Anterior cingulate cortex (tissue), 58 donors: ENCODE measurements at regions not wholly inside any gene's neighbourhood (a gene's known extent, or its start where the extent isn't known, plus 50 kb on each side); places are given as distances from the start of the nearest gene placed in this dataset.

Experiments
- DNase-seq, 58 donors: peaks; one replicate each; lab custom pipeline; 2025; lab: John Stamatoyannopoulos, UW

DNA sequence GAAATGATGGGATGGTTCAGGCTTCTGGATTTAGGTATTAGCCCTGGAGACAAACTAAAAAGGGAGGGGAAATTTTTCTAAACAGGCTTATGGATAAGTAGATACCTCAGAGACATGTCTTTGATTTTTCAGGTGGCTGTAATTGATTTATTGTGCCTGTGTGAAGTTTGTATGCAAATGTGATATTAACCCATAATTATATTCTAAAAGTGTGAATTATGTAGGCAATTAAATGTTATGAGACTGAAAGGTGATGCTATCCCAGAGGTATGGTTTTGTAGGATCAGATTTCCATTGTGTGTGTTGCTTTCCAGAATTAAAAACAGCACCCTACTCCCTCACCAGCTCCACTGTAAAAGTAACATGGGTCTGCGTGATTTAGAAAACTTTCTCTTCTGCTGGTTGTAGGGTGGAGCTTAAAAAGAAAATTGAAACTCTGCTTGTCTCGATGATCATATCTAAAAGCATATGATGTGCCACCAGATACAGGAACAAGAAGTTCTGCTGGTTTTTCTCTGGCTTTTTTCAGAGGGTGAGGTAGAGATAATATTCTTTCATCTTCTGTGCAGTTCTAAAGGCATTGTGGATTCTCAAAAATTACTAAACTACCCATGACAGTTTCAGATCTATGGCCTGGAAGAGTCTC is 71.8 kb upstream of the TAF11L2 start:
- no peak for DNase-seq

DNA sequence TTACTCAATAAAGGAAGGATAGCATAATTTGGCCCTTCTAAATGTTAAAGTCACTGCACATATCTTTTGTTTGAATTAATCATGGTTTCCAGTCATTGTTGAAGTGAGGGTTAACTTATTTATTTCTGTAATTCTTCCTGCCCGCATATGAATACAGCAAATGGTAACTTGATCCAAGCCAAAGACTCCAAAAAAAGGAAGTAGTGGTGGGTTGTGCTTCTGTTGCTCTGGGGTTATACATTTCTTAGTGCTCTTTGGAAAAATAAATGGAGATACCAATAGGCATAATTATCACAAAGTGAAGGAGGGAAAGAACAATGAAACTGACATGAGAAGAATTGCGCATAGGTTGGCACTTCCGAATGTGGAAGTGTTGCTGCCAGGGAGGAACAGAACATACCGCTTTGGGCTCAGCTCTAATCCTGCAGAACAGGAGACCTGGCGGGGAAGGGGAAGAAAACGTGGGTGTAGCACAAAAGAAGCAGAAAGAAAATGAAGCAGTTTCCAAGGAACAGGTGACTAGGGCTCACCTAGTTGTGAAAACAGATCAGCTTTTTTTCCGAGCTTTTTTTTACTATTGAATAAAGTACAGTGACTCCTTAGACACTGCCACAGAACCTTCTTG is 69.7 kb upstream of the TAF11L2 start:
- peak in 2 of 58 donors; percentile 11 to 34 for DNase-seq

DNA sequence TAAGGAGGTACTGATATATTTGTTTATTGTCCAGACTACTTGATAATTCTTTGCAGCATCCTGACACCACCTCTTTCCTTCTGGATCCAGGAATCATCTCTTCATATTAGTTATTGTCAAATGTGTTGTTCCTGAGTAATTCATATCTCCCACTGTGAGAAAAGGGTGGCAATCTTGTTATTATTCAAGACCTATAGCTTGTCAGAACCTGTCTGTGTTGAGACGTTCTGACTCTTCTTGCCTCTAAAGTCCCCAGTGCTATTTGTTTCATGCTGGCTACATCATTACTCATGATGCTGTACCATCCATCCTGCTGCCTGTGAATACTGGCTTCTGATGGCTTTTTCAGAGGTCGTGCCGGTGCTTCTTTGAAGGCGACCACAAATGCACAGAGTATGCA is 68.7 kb upstream of the TAF11L2 start:
- DNase-seq = no peak

DNA sequence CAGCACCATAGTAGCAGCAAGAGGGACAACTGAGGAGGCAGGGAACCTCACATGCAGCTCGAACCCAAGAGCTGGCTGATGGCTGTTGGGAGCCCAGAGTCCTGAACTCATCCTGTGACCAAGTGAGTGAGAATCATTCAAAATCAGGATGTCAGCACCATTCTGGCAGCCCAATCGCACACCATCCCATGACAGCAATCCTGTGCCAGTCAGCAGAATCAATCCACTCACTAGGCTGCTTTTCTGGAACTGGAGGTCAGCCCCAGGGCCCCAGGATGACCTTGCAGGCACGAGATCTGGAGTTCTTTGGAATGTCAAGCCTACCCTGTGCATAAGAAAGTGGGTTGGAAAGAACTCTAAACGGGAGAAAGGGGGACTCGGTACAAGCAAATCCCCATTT is 67.8 kb upstream of the TAF11L2 start:
- DNase-seq = no peak

DNA sequence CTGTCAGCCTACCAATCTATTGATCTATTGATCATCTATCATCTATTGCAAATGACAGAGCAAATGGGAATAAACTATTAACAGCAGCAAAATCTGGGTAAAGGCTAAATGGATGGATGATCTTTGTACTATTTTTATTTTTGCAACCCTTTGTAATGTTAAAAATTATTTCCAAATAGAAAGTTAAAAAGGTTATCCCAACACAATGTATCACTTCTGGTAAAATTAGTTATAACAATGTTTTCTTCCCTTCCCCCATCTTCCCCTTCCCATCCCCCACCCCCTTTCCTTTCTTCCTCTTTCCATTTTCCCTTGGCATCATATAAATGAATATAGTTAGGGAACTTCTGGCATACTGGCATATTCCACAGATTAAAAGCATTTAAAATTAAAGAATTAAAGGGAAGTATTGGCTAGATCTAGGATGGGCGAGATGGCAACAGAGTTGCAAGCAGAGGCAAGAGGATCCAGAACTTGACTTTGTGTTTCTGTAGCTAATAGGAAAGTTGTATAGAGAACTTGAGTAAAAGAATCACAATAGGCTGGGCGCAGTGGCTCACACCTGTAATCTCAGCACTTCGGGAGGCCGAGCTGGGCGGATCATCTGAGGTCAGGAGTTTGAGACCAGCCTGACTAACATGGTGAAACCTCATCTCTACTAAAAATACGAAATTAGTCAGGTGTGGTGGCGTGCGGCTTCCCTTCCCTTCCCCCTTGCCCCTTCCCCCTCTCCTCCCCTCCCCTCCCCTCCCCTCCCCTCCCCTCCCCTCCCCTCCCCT is 66.6 kb upstream of the TAF11L2 start:
- DNase-seq = no peak

DNA sequence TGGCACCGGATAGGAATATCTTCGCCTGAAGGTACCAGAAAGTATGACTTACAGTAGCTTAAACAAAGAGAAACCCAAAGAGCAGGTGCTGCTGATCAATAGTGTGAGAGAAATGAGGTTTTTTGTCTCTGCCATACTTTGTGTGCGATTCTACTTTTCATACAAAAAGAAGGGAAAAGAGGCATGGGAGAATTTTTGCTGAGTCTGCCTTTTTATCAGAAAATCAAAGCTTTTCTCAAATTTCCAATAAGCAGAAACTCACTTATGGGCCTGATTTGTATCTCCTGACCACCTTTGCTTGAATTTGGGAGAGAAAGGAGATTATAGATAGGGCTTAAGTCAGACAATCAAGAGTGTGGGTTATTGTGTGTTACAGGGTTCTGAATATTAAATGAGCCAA is 65.5 kb upstream of the TAF11L2 start:
- DNase-seq = no peak

DNA sequence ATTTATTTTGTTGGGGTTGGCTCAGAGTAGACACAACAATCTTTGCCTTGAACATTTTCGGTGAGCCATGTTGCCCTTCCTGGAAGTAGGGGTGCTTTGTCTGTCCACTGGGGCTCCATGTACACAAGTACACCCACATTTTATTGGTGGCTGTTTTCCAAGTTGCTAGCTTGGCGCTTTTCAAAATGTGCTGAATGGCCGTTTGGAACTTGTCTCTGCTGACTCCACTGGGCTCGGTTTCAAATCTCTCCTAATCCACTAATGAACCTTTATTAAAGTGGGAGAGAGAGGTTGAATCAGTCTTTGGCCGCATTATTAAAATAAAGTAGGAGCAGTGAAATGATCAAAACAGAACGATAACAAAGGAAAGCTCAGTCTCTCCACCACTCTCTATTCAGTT is 64.6 kb upstream of the TAF11L2 start:
- peak in 6 of 58 donors; percentile 4 to 45 (median 12) for DNase-seq

DNA sequence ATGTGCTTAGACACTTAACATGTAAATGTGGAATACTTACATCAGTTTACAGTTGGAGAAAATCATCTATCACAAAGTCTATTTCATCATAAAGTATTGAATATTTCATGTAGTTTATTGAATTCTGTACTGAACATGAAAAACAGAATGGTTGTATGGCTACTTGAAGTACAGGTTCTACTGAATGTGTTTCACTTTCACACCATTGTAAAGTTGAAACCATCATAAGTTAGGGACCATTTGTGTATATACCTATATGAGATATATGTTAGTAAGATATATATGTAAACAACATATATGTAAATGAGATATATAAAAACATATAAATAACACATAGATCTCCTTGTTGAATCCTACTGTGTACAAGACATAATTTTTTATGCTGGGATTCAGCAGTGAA is 63.0 kb upstream of the TAF11L2 start:
- no peak for DNase-seq

DNA sequence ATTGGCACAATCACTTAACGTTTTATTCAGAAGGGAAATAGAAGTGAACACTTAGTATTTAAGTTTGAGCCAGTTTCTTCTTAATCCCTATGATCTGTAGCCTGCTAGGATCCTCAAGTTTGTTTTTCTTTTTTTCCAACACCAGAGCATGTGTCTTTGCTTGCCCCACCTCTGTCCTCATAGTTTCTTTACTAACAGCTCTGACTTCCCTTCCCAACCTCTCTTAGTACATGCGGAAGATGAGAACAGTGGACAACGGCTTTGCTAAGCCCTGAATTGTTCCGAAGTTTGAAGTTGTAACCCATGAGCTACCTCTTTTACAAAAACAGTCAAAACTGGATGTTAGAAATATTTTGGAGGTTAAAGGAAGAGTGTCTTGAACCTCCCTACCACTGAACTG is 61.7 kb upstream of the TAF11L2 start:
- no peak for DNase-seq

DNA sequence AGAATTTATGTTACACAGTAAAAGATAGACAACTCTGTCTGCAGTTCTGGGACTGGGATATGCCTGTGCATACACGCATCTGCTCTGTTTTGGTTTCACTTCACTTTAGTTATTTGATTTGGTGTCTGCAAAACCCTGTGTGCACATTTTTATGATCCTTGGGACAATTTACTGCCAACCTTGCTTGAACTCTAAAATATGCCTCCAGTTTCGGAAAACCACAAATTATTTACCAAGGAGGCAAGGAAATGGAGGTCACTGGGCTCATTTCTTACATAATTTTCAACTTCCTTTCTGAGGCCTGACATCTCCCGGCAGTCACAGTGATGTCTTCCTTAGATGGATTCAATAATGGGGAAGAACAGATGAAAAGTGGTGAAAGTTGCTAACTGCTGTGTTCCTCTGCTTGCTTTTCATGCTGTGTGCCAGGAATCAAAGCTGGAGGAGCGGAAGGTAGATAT is 61.2 kb upstream of the TAF11L2 start:
- no peak for DNase-seq

DNA sequence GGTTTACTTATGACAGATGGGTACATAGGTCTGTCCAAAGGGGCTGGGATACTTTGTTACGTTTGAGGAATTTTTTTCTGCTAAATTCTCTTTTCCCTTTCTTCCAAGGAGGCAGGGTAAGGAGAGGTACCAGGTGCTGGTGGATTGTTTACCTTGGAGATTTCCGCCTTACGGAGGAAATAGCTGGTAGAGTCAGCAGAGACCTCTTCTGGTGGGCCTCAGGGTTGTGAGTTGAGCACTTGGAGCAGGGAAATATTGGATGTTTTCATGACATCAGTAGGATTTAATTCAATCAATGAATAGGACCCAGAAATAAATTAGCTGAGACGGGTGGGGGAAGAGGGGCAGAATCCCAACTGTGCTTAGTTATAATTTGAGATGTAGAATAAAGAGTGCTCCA is 60.0 kb upstream of the TAF11L2 start:
- no peak for DNase-seq

DNA sequence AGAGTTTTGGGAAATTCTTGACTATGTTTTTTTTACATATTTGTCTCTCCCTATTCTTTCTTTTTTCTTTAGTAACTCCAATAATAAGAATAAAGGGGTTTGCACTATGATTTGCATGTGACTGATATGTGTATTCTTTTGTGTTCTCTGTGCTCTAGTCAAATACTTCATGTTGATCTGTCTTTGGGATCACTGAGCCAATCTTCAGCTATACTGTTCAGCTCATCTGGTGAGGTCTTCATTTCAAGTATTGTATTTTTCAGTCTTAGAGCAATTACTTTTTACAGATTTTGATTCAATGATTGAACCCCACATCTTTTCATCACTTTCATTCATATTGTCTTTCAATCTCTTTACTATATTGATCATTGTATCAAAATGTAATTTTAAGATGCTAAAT is 58.1 kb upstream of the TAF11L2 start:
- DNase-seq = no peak

DNA sequence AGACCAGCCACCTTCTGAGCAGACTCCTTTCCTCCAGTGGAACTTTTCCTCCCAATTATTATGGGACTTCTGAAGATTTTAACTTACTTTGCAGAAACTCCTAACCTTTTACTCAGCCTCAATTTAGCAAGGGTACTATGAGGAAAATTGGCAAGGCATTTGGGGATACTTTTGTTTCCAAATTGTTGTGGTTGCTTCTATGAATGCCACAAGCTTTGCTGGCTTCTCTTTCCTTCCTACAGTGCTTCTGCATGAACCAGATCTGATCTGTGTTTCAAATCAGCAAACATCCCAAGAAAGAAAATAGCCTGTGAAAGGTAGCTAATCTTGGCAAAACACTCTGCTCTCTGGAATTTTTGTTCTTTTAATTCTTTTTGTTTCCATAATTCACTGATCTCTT is 57.3 kb upstream of the TAF11L2 start:
- DNase-seq = no peak

DNA sequence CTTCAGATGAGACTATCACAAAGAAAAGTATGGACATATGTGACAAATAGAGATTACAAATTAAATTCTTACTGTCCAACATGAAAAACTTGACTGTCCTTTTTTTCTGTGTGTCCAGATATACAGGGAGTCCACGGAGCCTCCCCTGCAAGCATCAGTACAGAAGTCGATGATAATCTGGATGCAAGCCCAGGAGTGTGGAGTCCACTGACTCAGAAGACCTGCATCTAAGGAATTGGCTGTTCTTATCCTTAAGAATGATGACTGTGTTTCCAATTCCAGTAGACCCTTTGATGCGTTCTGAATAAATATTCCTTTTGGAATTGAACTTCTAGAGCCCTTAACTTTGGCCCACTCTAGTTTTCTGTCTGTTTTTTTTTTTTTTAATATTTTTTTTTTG is 56.7 kb upstream of the TAF11L2 start:
- DNase-seq = no peak

DNA sequence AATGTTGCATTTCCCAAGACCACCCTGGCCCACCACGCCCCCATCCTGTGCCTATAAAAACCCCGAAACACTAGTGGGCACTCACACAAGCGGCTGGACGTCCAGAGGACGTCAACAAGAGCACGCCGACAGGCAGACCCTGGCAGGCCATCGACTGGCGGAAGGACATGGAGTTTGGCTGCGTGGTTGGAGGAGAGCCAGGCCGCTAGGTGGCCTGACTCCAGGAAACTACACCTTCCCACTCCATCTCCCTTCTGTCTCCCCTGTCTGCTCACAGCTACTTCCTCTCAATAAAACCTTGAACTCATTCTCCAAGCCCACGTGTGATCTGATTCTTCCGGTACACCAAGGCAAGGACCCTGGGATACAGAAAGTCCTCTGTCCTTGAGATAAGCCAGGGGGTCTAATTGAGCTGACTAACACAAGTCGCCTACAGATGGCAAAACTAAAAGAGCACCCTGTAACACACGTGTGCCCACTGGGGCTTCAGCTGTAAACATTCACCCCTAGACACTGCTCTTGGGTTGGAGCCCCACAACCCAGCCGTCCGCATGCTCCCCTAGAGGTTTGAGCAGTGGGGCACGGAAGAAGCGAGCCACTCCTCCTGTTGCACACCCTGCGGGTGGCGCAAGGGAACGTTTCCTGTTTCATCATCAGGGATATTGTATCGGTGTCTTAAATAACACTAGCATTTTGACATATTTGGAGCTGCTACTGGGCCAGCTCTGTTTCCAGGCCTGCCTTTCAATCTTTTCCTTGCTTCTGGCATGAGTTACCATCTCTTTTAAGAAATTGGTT is 54.5 kb upstream of the TAF11L2 start:
- no peak for DNase-seq

DNA sequence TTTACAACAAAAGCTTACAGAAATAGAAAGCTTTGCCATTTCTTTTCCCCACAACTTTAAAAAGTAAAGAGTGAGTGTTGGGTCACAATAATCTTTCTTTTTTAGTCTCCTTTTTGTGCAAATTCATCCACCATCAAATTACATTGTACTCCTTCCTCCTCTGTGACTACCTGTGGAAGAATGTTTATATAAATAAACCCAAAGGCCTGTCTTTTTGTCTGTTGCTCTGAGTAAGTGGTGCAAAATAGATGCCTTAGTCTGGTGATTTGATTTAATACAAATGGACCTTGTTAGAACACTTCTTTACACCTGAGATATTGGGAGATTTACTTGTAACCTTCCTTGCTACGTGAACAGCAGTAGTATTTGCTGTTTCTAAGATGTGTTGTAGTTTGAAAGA is 53.5 kb upstream of the TAF11L2 start:
- no peak for DNase-seq

DNA sequence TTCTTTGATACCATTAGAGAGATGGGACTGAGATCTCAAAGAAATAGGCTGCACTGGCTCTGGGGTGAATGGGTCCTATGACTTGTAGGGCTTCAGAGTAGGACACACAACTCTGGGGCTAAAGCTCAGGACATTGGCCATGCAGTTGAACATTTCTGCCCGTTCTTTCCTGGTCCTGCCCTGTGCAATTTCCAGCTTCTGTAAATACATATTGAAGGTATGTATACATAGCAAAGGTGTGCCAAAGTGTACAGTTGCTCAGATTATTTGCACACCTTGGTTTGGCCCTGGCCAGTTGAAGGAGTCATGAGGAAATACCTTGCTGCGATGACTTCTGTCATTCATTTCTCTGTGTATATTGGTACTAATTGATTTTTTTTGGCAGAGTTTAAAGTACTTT is 52.8 kb upstream of the TAF11L2 start:
- DNase-seq = no peak
